HL-60 (cell line): ENCODE measurements at regions not wholly inside any gene's neighbourhood (a gene's known extent, or its start where the extent isn't known, plus 50 kb on each side); places are given as distances from the start of the nearest gene placed in this dataset.

ENCODE experiments used
- DNase-seq, 2 experiments: peaks; one replicate each; pipeline ENCODE4 v3.0.0-alpha.2; 2010 to 2020; ENCODE audit warnings: low read depth in 1 of 2, low spot score in 1 of 2
- H3K27ac ChIP-seq: fragments of 250-450 bp; sonication (Bioruptor Pico); replicated peaks from 2 replicates; pipeline ENCODE4 v1.5.1; 2020; ENCODE audit warnings: mild to moderate bottlenecking, moderate library complexity
- H3K27me3 ChIP-seq: fragments of 250-450 bp; sonication (Bioruptor Pico); 2 replicates; pipeline ENCODE4 v1.5.1; 2021; ENCODE audit warnings: mild to moderate bottlenecking, moderate library complexity; ENCODE audit not compliant: insufficient read depth, poor library complexity, severe bottlenecking
- H3K4me3 ChIP-seq: replicated peaks from 2 replicates; pipeline ENCODE4 v1.5.1; 2011; ENCODE audit warnings: mild to moderate bottlenecking, control low read depth, low read length; ENCODE audit not compliant: insufficient read depth
- CTCF ChIP-seq: IDR thresholded peaks from one replicate; pipeline ENCODE4 v1.5.1; 2011; ENCODE audit warnings: low read length, control low read depth, inconsistent platforms; ENCODE audit not compliant: insufficient read depth
- GABPA ChIP-seq: IDR thresholded peaks from 2 replicates; pipeline ENCODE4 v1.6.1; 2012; ENCODE audit warnings: low read depth
- POLR2AphosphoS5 ChIP-seq: IDR thresholded peaks from 2 replicates; pipeline ENCODE4 v1.6.1; 2012; ENCODE audit warnings: low read depth
- REST ChIP-seq: IDR thresholded peaks from 2 replicates; pipeline ENCODE4 v1.6.1; 2012; ENCODE audit warnings: low read depth; ENCODE audit not compliant: insufficient replicate concordance
- SPI1 ChIP-seq: IDR thresholded peaks from 2 replicates; pipeline ENCODE4 v1.6.1; 2012; ENCODE audit warnings: low read depth, mild to moderate bottlenecking, borderline replicate concordance

- no peak overlapping the region for H3K27ac ChIP-seq
- DNase-seq: peak; percentile 33 to 71
These were observed 94.3 kb downstream of the DDIT4L start for GRCh38 chr4:100095729-100096595.

GRCh38 chr4:100093091-100093866, 97.0 kb downstream of the DDIT4L start:
- no peak overlapping the region for H3K27ac ChIP-seq
- DNase-seq: peak in 1 of 2 experiments; percentile 77
- H3K4me3 ChIP-seq: no peak overlapping the region
- no peak for TF ChIP-seq POLR2AphosphoS5
- TF ChIP-seq CTCF: peak; percentile 75
- H3K27me3 ChIP-seq: no peaks in the 10 kb centered on the region

More at GRCh38 chr4:100095729-100096595, 94.3 kb downstream of the DDIT4L start:
- Histone ChIP-seq H3K27me3 (no peaks in the 10 kb centered on the region), H3K4me3 (no peak overlapping the region)
- TF ChIP-seq SPI1 (no peak), POLR2AphosphoS5 (no peak), REST (no peak), CTCF (peak; percentile 82)

GRCh38 chr4:100087743-100088142, 102.5 kb downstream of the DDIT4L start:
- no peak overlapping the region for H3K27ac ChIP-seq
- no peaks in the 10 kb centered on the region for H3K27me3 ChIP-seq
- no peak for DNase-seq
- H3K4me3 ChIP-seq: no peak overlapping the region
- TF ChIP-seq REST: no peak
- no peak for TF ChIP-seq CTCF
- TF ChIP-seq POLR2AphosphoS5: no peak
- TF ChIP-seq GABPA: no peak
- TF ChIP-seq SPI1: no peak
